ENCODE measurements at regions not wholly inside any gene's neighbourhood (a gene's known extent, or its start where the extent isn't known, plus 50 kb on each side); places are given as distances from the start of the nearest gene placed in this dataset.

DNA sequence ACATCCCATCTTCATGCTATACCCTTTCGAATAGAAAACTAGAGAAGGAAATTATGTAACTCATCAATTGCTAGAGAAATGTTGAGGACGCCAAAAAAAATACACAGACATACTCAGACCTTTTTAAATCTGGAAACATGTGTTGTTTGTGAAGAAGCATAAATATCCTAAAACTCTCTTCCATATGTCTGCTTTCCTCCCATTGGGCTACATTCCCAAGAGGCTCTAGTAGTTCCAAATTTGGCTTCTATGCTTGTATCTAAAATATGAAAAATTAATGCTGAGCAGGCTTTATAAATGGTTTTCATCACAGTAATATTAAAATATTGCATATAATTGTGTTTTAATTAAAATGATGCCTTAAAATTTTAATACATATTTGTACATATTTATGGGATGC lies 297.9 kb upstream of the PSMD7 start:
- Histone ChIP-seq H3K36me3 (ENCODE audit: control insufficient read depth, insufficient read depth, low read length) (no peaks in the 10 kb centered on the region), H3K4me1 (ENCODE audit: control insufficient read depth, insufficient read depth, low read length) (no peaks in the 10 kb centered on the region), H3K27ac (ENCODE audit: low read depth, low read length) (no peak overlapping the region), H3K27me3 (ENCODE audit: control insufficient read depth, insufficient read depth, low read length) (no peaks in the 10 kb centered on the region), H3K9ac (ENCODE audit: low read length) (no peak overlapping the region), H3K4me3 (ENCODE audit: low read length) (no peak overlapping the region)

DNA sequence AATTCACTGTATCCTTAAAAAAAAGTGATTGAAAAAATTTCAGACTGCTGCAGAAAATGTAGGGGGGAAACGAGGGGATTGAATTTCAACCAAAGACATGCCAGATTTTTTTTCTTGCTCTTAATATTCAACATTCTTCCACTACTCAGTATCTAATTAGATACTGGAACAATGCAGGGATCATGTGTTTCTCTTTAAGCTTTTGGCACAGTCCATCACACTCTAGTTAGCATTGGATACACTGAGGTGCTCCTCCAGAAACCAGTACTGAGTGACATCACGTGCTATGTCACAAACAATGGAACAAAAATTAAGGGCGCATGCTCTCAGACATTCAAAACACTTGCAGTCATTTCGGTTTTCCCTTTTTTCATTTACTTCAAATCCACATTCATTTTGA lies 298.6 kb upstream of the PSMD7 start:
- H3K4me3 ChIP-seq (ENCODE audit: low read length), result no peak overlapping the region
- H3K27ac ChIP-seq (ENCODE audit: low read depth, low read length), result no peak overlapping the region
- no peaks in the 10 kb centered on the region for H3K27me3 ChIP-seq (ENCODE audit: control insufficient read depth, insufficient read depth, low read length)
- no peaks in the 10 kb centered on the region for H3K4me1 ChIP-seq (ENCODE audit: control insufficient read depth, insufficient read depth, low read length)
- H3K9ac ChIP-seq (ENCODE audit: low read length), result no peak overlapping the region
- H3K36me3 ChIP-seq (ENCODE audit: control insufficient read depth, insufficient read depth, low read length), result no peaks in the 10 kb centered on the region

DNA sequence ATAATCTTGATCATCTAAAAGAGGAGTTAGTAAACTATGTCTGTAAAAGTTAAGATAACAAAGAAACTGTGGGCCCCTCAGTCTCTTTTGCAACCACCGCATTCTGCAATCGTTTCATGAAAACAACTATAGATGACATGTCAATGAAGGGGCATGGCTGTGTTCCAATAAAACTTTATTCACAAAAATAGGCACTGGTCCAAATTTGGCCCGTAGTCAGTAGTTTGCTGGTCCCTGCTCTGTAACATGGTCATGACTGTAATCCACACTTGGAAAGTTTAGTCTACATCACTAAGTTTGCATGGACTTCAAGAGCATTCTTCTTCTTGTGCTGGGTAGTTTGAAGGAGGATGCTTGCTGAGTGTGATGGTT lies 299.3 kb upstream of the PSMD7 start:
- no peak overlapping the region for H3K4me3 ChIP-seq (ENCODE audit: low read length)
- no peaks in the 10 kb centered on the region for H3K27me3 ChIP-seq (ENCODE audit: control insufficient read depth, insufficient read depth, low read length)
- no peak overlapping the region for H3K9ac ChIP-seq (ENCODE audit: low read length)
- H3K36me3 ChIP-seq (ENCODE audit: control insufficient read depth, insufficient read depth, low read length), result no peaks in the 10 kb centered on the region
- no peak overlapping the region for H3K27ac ChIP-seq (ENCODE audit: low read depth, low read length)
- H3K4me1 ChIP-seq (ENCODE audit: control insufficient read depth, insufficient read depth, low read length), result no peaks in the 10 kb centered on the region

DNA sequence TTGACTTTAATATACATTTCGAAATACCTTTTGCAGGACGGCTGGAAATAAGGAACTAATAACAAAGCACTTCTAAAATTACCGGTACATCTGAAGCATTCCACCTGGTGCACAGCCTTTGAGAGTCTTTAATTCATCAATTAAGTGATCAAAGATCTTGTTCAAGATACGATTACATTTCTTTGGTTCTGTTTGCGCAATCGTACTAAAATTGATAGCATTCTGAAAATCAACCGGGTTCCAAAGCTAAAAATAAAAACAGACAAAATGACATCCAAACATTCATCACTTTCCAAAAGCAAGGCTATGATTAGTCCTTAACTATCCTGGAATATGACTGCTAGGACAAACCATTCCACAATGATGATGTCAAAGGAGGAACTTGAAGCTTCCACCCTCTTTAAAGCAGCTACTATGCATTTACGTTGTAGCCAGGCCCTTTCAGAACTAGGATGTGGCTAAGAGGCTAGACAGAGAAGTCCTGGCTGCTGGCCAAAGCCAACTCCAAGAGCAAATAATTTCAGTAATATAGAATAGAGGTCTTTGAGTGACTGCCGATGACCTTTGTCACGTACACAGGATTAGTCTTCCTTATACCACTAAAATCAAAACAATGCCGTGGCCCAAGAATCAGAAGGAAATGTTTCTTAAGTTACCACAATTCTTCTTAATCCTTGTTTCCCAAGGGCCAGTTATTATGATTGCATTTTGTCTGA lies 299.8 kb upstream of the PSMD7 start:
- H3K27me3 ChIP-seq (ENCODE audit: control insufficient read depth, insufficient read depth, low read length), result no peaks in the 10 kb centered on the region
- no peaks in the 10 kb centered on the region for H3K4me1 ChIP-seq (ENCODE audit: control insufficient read depth, insufficient read depth, low read length)
- H3K27ac ChIP-seq (ENCODE audit: low read depth, low read length), result no peak overlapping the region
- no peak overlapping the region for H3K4me3 ChIP-seq (ENCODE audit: low read length)
- no peak overlapping the region for H3K9ac ChIP-seq (ENCODE audit: low read length)
- H3K36me3 ChIP-seq (ENCODE audit: control insufficient read depth, insufficient read depth, low read length), result no peaks in the 10 kb centered on the region

DNA sequence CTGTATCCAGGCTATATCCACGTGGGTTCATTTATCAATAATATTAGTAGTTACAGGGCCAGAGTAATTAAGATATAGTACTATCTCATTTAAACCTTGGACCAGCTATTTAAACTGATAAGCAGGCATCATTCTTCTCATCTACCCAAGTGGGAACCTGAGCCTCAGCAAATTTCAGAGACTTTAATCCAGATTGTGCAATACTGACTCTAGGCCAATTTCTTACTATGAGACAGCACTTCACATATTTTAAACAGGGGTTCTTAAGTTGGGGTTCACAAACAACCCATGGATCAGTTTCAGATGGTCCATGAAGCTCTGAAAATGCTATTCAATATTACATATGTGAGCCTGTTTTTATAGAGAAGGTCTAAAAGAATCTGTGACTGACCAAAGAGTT lies 302.7 kb upstream of the PSMD7 start:
- no peaks in the 10 kb centered on the region for H3K36me3 ChIP-seq (ENCODE audit: control insufficient read depth, insufficient read depth, low read length)
- H3K27me3 ChIP-seq (ENCODE audit: control insufficient read depth, insufficient read depth, low read length), result no peaks in the 10 kb centered on the region
- no peak overlapping the region for H3K9ac ChIP-seq (ENCODE audit: low read length)
- H3K27ac ChIP-seq (ENCODE audit: low read depth, low read length), result no peak overlapping the region
- no peak overlapping the region for H3K4me3 ChIP-seq (ENCODE audit: low read length)
- H3K4me1 ChIP-seq (ENCODE audit: control insufficient read depth, insufficient read depth, low read length), result no peaks in the 10 kb centered on the region

DNA sequence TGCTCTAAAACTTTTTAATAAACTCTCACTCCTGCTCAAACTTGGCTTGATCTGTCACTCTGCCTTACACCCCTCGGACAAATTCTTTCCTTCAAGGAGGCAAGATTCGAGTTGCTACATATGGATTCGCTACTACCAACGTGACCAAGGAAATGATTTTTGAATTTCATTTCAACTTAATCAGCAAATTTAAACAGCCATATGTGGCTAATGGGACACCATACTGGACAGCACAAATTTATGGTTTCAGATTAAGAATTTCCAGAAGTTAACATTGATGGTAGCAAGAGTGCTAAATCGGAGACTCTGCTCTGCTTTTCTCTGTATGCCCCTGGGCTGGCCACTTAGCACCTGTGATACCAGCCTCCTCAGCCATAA lies 318.2 kb upstream of the PSMD7 start:
- Histone ChIP-seq H3K27me3 (ENCODE audit: control insufficient read depth, insufficient read depth, low read length) (no peaks in the 10 kb centered on the region), H3K4me3 (ENCODE audit: low read length) (no peak overlapping the region), H3K4me1 (ENCODE audit: control insufficient read depth, insufficient read depth, low read length) (no peaks in the 10 kb centered on the region), H3K36me3 (ENCODE audit: control insufficient read depth, insufficient read depth, low read length) (no peaks in the 10 kb centered on the region), H3K27ac (ENCODE audit: low read depth, low read length) (no peak overlapping the region), H3K9ac (ENCODE audit: low read length) (no peak overlapping the region)

DNA sequence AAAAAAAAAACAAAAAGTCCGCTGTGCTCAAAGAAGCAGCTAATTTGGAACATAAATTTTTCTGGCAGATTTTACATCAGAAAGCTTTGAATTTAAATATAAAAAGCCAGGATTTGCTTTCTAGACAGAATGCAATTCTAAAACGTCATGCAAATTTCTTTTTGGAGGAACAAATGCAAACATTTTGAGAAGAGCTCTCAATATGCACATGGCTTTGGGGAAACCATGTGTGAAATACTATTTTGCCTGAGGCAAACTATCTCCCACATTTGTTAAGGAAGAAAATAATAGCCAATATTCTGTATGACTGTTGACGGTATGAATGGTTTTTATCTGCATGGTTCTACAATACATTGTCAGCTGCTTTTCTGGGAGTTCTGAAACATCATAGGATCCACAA lies 320.0 kb upstream of the PSMD7 start:
- no peak overlapping the region for H3K4me3 ChIP-seq (ENCODE audit: low read length)
- no peaks in the 10 kb centered on the region for H3K4me1 ChIP-seq (ENCODE audit: control insufficient read depth, insufficient read depth, low read length)
- H3K27ac ChIP-seq (ENCODE audit: low read depth, low read length), result no peak overlapping the region
- H3K36me3 ChIP-seq (ENCODE audit: control insufficient read depth, insufficient read depth, low read length), result no peaks in the 10 kb centered on the region
- H3K27me3 ChIP-seq (ENCODE audit: control insufficient read depth, insufficient read depth, low read length), result no peaks in the 10 kb centered on the region
- H3K9ac ChIP-seq (ENCODE audit: low read length), result no peak overlapping the region

DNA sequence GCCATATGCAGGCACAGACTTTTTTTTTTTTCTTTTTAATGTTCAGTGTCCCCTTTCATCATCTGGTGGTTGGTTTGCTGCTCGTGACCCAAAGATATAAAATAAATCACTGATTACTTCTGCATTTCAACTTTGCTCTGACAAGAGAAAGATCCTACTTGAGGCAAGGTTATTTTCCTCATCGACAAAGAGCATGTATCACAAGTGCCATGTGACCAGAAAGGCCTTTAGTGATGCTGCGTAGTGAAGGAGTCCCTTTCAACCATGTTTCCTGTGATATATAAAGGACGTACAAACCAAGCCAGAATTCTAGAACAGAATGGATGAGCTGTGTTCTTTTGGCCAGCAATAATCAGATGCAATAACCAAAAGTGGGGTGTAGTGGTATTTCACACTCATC lies 323.4 kb upstream of the PSMD7 start:
- Histone ChIP-seq H3K4me3 (ENCODE audit: low read length) (no peak overlapping the region), H3K36me3 (ENCODE audit: control insufficient read depth, insufficient read depth, low read length) (no peaks in the 10 kb centered on the region), H3K27me3 (ENCODE audit: control insufficient read depth, insufficient read depth, low read length) (no peaks in the 10 kb centered on the region), H3K4me1 (ENCODE audit: control insufficient read depth, insufficient read depth, low read length) (no peaks in the 10 kb centered on the region), H3K27ac (ENCODE audit: low read depth, low read length) (no peak overlapping the region), H3K9ac (ENCODE audit: low read length) (no peak overlapping the region)

DNA sequence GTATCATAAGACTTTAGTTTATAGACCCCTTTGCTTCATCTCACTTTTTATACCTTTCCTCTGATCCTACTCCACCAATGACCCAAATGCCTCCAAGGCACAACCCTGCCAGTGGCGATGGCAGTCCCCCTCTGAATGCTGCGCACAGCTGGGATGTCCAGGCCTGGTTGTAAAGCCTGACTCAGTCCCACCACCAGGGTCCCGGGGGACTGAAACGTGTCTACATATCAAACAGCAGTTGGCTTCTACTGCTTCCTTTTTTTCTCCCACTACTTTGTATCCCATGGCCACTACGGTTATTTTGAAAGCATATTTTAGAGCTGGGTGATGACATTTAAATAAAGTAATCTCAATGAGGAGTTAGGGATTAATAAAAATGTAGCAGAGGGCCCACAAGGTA lies 329.8 kb upstream of the PSMD7 start:
- H3K4me1 ChIP-seq (ENCODE audit: control insufficient read depth, insufficient read depth, low read length), result no peaks in the 10 kb centered on the region
- H3K27me3 ChIP-seq (ENCODE audit: control insufficient read depth, insufficient read depth, low read length), result no peaks in the 10 kb centered on the region
- no peak overlapping the region for H3K9ac ChIP-seq (ENCODE audit: low read length)
- H3K36me3 ChIP-seq (ENCODE audit: control insufficient read depth, insufficient read depth, low read length), result no peaks in the 10 kb centered on the region
- no peak overlapping the region for H3K4me3 ChIP-seq (ENCODE audit: low read length)
- H3K27ac ChIP-seq (ENCODE audit: low read depth, low read length), result no peak overlapping the region

DNA sequence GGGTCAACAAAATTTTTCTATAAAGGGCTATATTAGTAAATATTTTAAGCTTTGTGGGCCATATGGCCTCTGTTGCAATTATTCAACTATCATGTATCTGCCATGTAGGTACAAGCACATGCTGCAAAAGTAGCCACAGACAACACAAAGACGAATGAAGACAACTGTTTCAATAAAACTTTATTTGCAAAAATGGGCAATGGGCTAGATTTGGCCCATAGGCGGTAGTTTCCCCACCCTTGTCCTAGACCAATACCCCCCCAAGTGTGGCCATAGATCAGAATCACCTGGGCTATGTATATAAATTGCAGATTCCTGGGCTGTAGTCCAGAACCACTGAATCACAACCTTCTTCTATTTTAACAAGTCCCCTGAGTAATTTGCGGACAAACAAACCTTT lies 331.0 kb upstream of the PSMD7 start:
- Histone ChIP-seq H3K4me3 (ENCODE audit: low read length) (no peak overlapping the region), H3K27ac (ENCODE audit: low read depth, low read length) (no peak overlapping the region), H3K36me3 (ENCODE audit: control insufficient read depth, insufficient read depth, low read length) (no peaks in the 10 kb centered on the region), H3K4me1 (ENCODE audit: control insufficient read depth, insufficient read depth, low read length) (no peaks in the 10 kb centered on the region), H3K27me3 (ENCODE audit: control insufficient read depth, insufficient read depth, low read length) (no peaks in the 10 kb centered on the region), H3K9ac (ENCODE audit: low read length) (no peak overlapping the region)

DNA sequence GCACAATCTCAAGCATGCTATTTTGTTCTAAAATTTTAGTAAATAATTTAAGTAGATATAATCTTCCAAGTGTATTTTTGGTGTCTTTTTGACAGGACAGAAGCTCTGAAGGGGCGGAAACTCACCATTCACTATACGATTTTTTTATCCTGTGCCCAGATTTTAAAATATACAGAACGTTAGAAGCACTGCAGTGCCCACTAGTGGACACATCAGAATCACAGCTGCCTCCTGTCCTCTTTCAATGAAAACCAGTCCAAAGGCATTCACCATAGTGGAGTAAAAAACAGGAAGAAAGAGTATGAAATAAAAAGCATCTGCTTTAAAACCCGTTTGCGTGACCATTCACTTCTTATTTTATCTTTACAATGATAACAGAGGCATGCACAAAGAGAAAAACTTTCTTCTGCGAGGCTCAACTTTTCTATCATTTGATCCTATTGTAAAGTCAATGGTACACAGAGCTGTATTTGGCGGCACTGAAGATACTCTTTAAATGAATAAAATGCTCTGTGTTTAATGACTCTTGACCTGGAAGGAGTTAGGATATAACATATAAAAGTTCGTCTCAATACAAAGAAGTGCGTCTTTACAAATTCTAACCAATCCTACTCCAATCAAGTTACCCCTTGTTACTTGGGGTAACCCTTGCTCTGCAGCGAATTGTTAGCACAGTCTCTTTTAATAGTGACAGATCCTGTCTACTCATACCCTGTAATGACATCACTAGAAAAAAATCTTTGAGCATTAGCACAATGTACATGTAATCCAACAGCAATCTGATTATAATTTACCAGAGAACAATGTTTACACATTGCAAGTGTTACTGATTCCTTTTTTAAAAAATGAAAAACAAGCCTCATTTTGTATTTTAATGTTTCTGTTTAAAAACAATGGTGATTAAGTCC lies 339.8 kb upstream of the PSMD7 start:
- no peak overlapping the region for H3K27ac ChIP-seq (ENCODE audit: low read depth, low read length)
- H3K9ac ChIP-seq (ENCODE audit: low read length), result no peak overlapping the region
- no peaks in the 10 kb centered on the region for H3K36me3 ChIP-seq (ENCODE audit: control insufficient read depth, insufficient read depth, low read length)
- H3K27me3 ChIP-seq (ENCODE audit: control insufficient read depth, insufficient read depth, low read length), result no peaks in the 10 kb centered on the region
- no peaks in the 10 kb centered on the region for H3K4me1 ChIP-seq (ENCODE audit: control insufficient read depth, insufficient read depth, low read length)
- no peak overlapping the region for H3K4me3 ChIP-seq (ENCODE audit: low read length)

DNA sequence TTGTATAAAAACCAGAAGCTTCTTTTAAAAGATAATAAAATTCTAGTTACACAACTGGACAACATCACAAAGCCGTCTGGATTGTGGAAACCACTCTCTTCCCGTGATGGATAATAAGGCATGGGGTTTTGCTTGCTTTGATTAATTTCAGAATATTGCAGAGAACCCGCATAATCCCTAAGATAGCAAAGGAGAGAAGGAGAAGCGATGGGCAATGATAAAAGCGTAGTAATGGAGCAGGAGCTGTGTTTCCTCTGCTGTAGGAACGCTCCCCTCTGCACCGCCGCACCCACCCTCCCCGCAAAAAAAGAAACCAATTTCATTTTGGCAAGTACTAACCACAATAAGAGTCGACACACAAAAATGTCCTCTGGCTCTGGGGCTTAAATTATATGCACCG lies 340.9 kb upstream of the PSMD7 start:
- H3K27ac ChIP-seq (ENCODE audit: low read depth, low read length), result no peak overlapping the region
- no peaks in the 10 kb centered on the region for H3K4me1 ChIP-seq (ENCODE audit: control insufficient read depth, insufficient read depth, low read length)
- H3K27me3 ChIP-seq (ENCODE audit: control insufficient read depth, insufficient read depth, low read length), result no peaks in the 10 kb centered on the region
- H3K9ac ChIP-seq (ENCODE audit: low read length), result no peak overlapping the region
- no peaks in the 10 kb centered on the region for H3K36me3 ChIP-seq (ENCODE audit: control insufficient read depth, insufficient read depth, low read length)
- H3K4me3 ChIP-seq (ENCODE audit: low read length), result peak overlapping the region; percentile 16

DNA sequence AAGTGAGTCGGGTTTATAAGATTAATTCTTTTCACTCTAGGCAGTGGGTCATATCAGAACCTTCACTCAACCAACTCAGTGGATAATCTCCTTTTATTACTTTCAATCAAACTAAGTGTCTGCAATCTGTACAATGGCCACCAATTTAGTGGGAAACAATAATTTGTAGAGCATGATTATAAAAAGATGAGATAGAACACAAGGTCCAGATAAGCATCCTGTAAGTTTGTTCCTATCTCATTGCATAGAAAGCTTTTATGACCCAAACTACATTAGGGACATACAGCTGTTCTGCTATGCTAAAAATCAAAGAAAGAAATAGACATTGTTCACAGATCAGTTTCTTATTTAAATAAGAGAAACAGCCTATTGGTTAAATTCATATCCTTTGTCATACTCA lies 341.4 kb upstream of the PSMD7 start:
- Histone ChIP-seq H3K27ac (ENCODE audit: low read depth, low read length) (no peak overlapping the region), H3K9ac (ENCODE audit: low read length) (no peak overlapping the region), H3K27me3 (ENCODE audit: control insufficient read depth, insufficient read depth, low read length) (no peaks in the 10 kb centered on the region), H3K4me1 (ENCODE audit: control insufficient read depth, insufficient read depth, low read length) (no peaks in the 10 kb centered on the region), H3K4me3 (ENCODE audit: low read length) (no peak overlapping the region), H3K36me3 (ENCODE audit: control insufficient read depth, insufficient read depth, low read length) (no peaks in the 10 kb centered on the region)
